ENCODE measurements at regions not wholly inside any gene's neighbourhood (a gene's known extent, or its start where the extent isn't known, plus 50 kb on each side); places are given as distances from the start of the nearest gene placed in this dataset.

GRCh38 chr7:46909601-46910051 is 672.3 kb downstream of the TNS3 start:
- POLR2A ChIA-PET (ENCODE audit: partially characterized antibody) = no interaction called here
- no peak overlapping the region for H4K91ac ChIP-seq (replicated peaks; ENCODE audit: insufficient read length, low read length)
- TF ChIP-seq PHF8 (conservative IDR thresholded peaks at IDR 0.05; ENCODE audit: low read depth, low read length) (no peak), SRF (IDR thresholded peaks at IDR 0.05; ENCODE audit: low read depth, low read length) (no peak), ASH2L (IDR thresholded peaks at IDR 0.05; ENCODE audit: low read length) (no peak), GTF2F1 (IDR thresholded peaks at IDR 0.05; ENCODE audit: borderline replicate concordance, low read depth, low read length) (no peak), BACH1 (IDR thresholded peaks at IDR 0.05; ENCODE audit: low read length) (no peak), GABPA (IDR thresholded peaks at IDR 0.05; ENCODE audit: borderline replicate concordance, insufficient read depth, low read length) (no peak)
- no peaks in the 10 kb centered on the region for H3K4me1 ChIP-seq (replicated peaks in 1 of 4; ENCODE audit: control insufficient read depth in 3 of 4, insufficient read depth in 4 of 4, low read length in 3 of 4)
- no peak overlapping the region for H3K4ac ChIP-seq (replicated peaks; ENCODE audit: insufficient read length, low read depth, low read length)
- no peaks in the 10 kb centered on the region for H3K9me3 ChIP-seq (ENCODE audit: insufficient read depth in 2 of 2, low read depth in 1 of 2, low read length in 1 of 2)
- no peaks in the 10 kb centered on the region for H3K23me2 ChIP-seq (ENCODE audit: low read depth, low read length)
- H2BK5ac ChIP-seq (ENCODE audit: low read depth, low read length) = no peak overlapping the region
- H3K27ac ChIP-seq (ENCODE audit: low read depth, low read length) = no peak overlapping the region
- H3K4me2 ChIP-seq (ENCODE audit: insufficient read depth in 1 of 2, low read depth in 2 of 2, low read length in 2 of 2) = no peak overlapping the region
- H3K27me3 ChIP-seq (replicated peaks in 1 of 4; ENCODE audit: control insufficient read depth in 3 of 4, extremely low read depth in 1 of 4, insufficient read depth in 3 of 4, low read length in 3 of 4) = no peaks in the 10 kb centered on the region
- no peak overlapping the region for H4K8ac ChIP-seq (ENCODE audit: extremely low read depth, insufficient read depth, low read length)
- 79% methylated on average over 7 of the region's 7 CpGs; no CpG with 5 or more reads in 1 of the 2 experiments for WGBS, 2 experiments (ENCODE audit: extremely low coverage in 1 of 2, insufficient coverage in 1 of 2, insufficient read length in 1 of 2, insufficient replicate concordance in 2 of 2, low coverage in 1 of 2, low lambda C conversion rate in 2 of 2, missing lambda C conversion rate in 1 of 2)
- H2AK5ac ChIP-seq (ENCODE audit: low read depth, low read length) = no peak overlapping the region
- no peaks in the 10 kb centered on the region for H3K79me2 ChIP-seq (ENCODE audit: control insufficient read depth in 1 of 2, insufficient read depth in 2 of 2, low read length in 2 of 2)
- no peak overlapping the region for H3K4me3 ChIP-seq (ENCODE audit: extremely low read depth in 1 of 4, insufficient read depth in 2 of 4, low read depth in 3 of 4, low read length in 4 of 4)
- FAIRE-seq (no peak), DNase-seq (ENCODE audit: low read depth in 1 of 2, low spot score in 2 of 2) (no peak)
- H2BK12ac ChIP-seq (ENCODE audit: low read depth, low read length) = no peak overlapping the region
- H3K9ac ChIP-seq (replicated peaks in 1 of 4; ENCODE audit: extremely low read depth in 1 of 4, low read depth in 3 of 4, low read length in 3 of 4) = no peak overlapping the region
- H3K23ac ChIP-seq (ENCODE audit: insufficient read length) = no peak overlapping the region
- CTCF ChIA-PET (ENCODE audit: partially characterized antibody) = interaction anchor here (0.6 to 0.8 kb wide), 3 partner anchors 8 to 225 kb away, joined by 3 read pairs; no protein-coding TSS in a partner anchor
- no peaks in the 10 kb centered on the region for H3K36me3 ChIP-seq (ENCODE audit: control insufficient read depth in 2 of 4, insufficient read depth in 4 of 4, low read length in 3 of 4)
- H2BK20ac ChIP-seq (ENCODE audit: low read length) = no peak overlapping the region
- H4K5ac ChIP-seq (ENCODE audit: insufficient read length, low read depth, low read length) = no peak overlapping the region
- H2BK15ac ChIP-seq (ENCODE audit: low read length) = no peak overlapping the region
- H3K56ac ChIP-seq (replicated peaks; ENCODE audit: insufficient read length, low read depth, low read length) = no peak overlapping the region
- H3K14ac ChIP-seq (ENCODE audit: insufficient read length) = no peak overlapping the region
- H3K79me1 ChIP-seq (ENCODE audit: low read depth, low read length) = no peaks in the 10 kb centered on the region
- no peaks in the 10 kb centered on the region for H4K20me1 ChIP-seq (replicated peaks in 1 of 2; ENCODE audit: control insufficient read depth in 1 of 2, insufficient read depth in 2 of 2, low read length in 2 of 2)
- no peak overlapping the region for H2BK120ac ChIP-seq (replicated peaks; ENCODE audit: low read depth, low read length)
- H2AFZ ChIP-seq (ENCODE audit: low read length) = 0 out of 2 replicates have a peak overlapping the region, but pooled peaks have one; percentile 36
- H3K18ac ChIP-seq (ENCODE audit: extremely low read depth, low read length) = no peak overlapping the region

Measured in H1 (cell line).